Right lobe of liver (tissue), 4 donors: ENCODE measurements at regions not wholly inside any gene's neighbourhood (a gene's known extent, or its start where the extent isn't known, plus 50 kb on each side); places are given as distances from the start of the nearest gene placed in this dataset.

ENCODE experiments used
- CTCF ChIP-seq, 4 donors: fragments of 200-600 bp in 3 of 4; fragments of 450-650 bp in 1 of 4; IDR thresholded peaks; one replicate each; pipeline versions ENCODE4 v1.5.1 to v1.8.0; 2016 to 2022; ENCODE audit warnings: antibody characterized with exemption in 4 of 4, mild to moderate bottlenecking in 2 of 4
- POLR2A ChIP-seq: fragments of 450-650 bp; IDR thresholded peaks from one replicate; pipeline ENCODE4 v1.6.1; 2017; ENCODE audit warnings: antibody characterized with exemption, mild to moderate bottlenecking
- donor health status: DM: no; HTN: no; CAD: no.
- donor health status: DM: no; HTN: no; CAD: no.
- donor health status: DM: no; HTN: yes; CAD: no.

DNA sequence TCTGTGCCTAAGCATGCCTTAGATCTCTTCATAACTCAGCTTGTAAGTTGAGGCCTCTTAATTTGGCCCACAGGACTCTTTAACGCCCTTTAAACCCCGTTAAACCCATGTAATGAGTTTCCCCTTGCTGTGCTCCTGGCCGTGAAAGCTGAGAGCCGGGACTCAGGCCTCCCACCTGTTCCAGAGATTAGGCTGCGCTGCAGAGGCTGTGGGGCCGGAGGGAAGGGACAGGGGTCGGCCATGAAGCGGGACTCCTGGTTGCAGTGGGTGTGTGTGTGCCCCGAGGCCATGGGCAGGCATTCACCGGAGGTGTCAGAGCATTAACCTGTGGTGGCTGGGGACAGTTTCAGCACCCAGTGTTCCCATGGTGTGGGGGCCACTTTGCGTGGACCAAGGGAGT lies 150.8 kb upstream of the IRX3 start:
- TF ChIP-seq CTCF (IDR thresholded peaks at IDR 0.05) (no peak), POLR2A (no peak)
